Globus pallidus (tissue), 1 donor: ENCODE measurements at regions not wholly inside any gene's neighbourhood (a gene's known extent, or its start where the extent isn't known, plus 50 kb on each side); places are given as distances from the start of the nearest gene placed in this dataset.

Experiments
- DNase-seq: peaks from one replicate; pipeline ENCODE4 v3.0.0-alpha.2; 2015; ENCODE audit warnings: low spot score

DNA sequence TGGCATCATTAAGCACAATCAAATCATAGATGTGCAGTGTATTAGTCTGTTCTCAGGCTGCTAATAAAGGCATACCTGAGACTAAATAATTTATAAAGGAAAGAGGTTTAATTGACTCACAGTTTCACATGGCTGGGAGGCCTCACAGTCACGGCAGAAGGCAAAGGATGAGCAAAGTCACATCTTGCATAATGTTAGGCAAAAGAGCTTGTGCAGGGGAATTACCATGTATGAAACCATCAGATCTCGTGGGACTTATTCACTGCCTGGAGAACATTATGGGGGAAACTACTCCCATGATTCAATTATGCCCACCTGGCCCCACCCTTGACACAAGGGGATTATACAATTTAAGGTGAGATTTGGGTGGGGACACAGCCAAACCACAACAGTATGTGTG is 245.2 kb upstream of the DACH1 start:
- no peak for DNase-seq

DNA sequence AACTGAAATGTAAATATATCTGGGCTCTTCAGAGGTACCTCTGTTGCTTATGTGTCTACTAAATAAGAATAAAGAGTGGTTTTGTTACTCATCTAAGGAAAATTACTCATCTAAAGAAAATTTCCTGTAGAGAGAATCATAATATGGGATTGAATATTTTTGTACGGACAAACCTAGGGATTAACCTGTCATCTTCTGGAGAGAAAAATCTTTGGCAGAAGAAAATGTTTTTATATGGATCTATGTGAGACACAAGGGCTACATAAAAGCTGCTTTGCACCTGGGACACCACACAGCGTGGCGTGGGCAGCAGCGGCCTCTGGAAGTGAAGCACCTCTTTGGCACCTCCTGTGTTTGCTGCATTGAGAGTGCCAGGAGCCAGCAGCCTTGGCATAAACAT is 242.9 kb upstream of the DACH1 start:
- DNase-seq = no peak

DNA sequence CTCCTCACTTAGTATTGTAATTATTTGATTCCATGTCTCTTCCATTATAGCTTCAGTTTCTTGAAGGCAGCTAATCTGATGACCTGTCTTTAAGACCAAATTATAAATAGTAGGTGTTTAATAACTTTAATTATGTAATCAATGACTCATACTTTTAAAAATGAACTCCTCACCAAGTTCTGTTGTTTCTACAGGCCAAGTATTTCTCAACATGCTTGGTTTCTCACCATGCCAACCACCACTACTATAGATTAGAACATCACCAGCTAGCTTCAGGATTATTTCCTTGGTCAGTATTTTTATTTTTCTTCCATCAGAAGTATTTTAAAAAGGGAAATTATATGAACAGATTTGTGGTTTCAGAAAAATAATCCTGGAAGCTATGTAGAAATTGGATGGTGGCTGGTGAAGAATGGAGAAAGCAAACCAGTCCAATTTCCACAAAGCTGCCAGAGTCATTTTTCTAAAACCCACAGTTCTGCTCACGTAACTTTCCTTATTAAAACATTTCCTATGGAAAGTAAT is 237.7 kb upstream of the DACH1 start:
- DNase-seq = no peak

DNA sequence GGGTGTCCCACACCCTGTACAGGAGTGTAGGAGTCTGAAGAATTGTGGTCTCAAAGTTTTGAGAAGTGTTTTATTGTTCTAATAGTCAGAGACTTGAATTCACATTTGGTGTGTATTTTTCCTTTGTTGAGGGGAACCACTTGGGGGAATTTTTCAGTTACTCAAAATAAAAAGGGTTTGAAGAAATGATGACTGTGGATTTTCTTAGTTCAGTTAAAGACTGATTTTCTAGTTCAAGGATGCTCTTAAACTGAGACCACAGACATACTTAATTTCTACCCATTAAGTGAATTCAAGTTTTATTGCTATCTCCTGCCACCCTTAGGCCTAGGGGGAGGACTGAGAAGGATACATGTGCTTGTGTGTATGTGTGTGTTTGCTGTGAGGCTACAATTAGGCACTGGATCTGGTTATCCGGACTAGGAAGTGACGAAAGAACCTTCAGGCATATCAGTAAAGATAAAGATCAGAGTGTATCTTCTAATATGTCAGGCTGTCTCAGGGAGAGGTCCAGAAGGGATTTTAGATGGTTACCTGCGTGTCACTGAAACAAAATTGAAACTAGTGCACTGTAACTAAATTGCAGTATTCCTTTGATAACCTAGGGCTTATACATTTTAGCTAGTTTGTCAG is 234.9 kb upstream of the DACH1 start:
- DNase-seq = no peak

DNA sequence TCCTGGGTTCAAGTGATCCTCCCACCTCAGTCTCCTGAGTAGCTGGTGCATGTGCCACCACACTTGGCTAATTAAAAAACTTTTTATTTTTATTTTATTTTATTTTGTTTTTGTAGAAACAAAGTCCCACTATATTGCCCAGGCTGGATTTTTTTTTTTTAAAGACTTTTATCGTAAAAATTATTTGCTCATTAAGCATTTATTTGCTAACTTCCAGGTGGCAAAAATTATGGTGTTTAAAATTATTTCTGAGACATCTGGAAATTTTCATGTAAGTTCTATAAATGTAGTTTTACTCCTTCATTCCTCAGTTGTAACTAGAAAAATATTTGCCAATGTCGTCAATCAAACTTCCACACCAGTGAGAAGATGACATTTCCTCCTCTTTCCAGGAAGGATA is 233.3 kb upstream of the DACH1 start:
- DNase-seq = no peak

GRCh38 chr13:72097568-72097967 is 230.6 kb upstream of the DACH1 start:
- DNase-seq = no peak

DNA sequence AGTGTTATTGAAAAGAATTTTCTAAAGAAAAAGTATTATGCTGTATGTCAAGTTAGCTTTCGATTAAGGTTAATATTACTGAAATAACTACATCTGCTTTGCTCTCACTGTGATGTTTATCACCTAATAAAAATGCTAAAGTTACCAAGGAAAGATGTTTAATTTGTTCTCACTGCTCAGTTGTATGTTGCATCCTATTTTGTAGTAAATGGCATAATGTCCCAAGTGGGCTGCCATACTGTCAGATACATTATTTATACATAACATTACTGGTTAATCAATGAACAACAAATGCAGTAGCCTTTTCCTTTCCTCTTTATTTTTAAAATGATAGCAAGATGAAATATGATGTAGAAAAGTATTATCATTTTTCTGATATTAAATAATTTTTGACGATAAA is 226.3 kb upstream of the DACH1 start:
- DNase-seq = no peak

DNA sequence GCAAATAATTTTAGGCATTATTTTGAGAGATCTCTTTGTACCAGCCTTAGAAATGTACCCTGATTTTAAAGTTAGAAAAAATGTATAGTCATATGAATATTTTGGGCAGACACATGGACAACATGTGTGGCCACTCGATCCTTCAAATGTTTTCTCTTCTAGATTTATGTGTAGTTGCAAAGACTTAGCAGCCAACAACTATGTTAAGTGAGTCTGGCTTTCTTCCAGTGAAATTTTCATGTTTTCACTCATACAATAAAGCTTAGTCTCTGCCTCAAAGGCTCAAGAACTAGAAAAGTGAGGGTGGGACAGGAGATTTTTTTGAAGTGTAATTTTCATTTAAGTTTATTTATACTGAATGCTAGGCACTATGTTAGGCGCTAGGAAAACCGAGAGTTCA is 207.7 kb upstream of the DACH1 start:
- no peak for DNase-seq

- DNase-seq = no peak
These were observed 205.3 kb upstream of the DACH1 start for GRCh38 chr13:72072261-72072660.

GRCh38 chr13:72071713-72072112 is 204.7 kb upstream of the DACH1 start:
- DNase-seq = no peak

DNA sequence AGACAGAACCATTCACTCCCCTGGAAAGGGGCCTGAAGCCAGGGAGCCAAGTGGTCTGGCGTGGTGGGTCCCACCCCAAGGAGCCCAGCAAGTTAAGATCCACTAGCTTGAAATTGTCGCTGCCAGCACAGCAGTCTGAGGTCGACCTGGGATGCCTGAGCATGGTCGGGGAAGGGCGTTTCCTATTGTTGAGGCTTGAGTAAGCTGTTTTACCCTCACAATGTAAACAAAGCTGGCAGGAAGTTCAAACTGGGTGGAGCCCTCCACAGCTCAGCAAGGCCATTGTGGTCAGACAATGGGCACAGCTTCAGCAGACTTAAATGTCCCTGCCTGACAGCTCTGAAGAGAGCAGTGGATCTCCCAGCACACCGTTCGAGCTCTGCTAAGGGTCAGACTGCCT is 195.6 kb upstream of the DACH1 start:
- no peak for DNase-seq

GRCh38 chr13:72061613-72062012 is 194.6 kb upstream of the DACH1 start:
- DNase-seq = no peak

GRCh38 chr13:72050251-72050650 is 183.2 kb upstream of the DACH1 start:
- DNase-seq = no peak

- no peak for DNase-seq
These were observed 176.4 kb upstream of the DACH1 start for GRCh38 chr13:72043366-72043765.

DNA sequence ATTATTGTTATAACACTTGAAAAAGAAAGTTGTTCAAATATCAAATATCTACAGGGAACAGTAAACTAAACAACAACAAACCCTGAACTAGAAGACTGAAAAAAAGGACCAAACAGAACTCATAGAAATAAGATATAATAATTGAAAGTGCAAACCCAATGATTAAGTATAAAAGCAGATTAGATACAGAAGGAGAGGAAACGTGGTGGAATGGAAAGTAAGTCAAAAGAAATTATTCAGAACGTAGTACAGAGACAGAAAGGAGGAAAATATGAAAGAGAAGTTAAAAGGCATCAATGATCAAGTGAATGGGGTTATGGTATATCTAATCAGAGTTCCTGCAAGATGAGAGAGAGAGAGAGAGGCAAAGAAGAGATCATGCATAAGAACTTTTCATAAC is 174.2 kb upstream of the DACH1 start:
- DNase-seq = no peak

- no peak for DNase-seq
These were observed 172.1 kb upstream of the DACH1 start for GRCh38 chr13:72039126-72039525.

- no peak for DNase-seq
These were observed 163.0 kb upstream of the DACH1 start for GRCh38 chr13:72029981-72030380.

- no peak for DNase-seq
These were observed 158.8 kb upstream of the DACH1 start for GRCh38 chr13:72025836-72026235.

GRCh38 chr13:72023895-72024294 is 156.9 kb upstream of the DACH1 start:
- no peak for DNase-seq

- no peak for DNase-seq
These were observed 138.5 kb upstream of the DACH1 start for GRCh38 chr13:72005455-72005854.

- DNase-seq = no peak
These were observed 137.9 kb upstream of the DACH1 start for GRCh38 chr13:72004784-72005374.

DNA sequence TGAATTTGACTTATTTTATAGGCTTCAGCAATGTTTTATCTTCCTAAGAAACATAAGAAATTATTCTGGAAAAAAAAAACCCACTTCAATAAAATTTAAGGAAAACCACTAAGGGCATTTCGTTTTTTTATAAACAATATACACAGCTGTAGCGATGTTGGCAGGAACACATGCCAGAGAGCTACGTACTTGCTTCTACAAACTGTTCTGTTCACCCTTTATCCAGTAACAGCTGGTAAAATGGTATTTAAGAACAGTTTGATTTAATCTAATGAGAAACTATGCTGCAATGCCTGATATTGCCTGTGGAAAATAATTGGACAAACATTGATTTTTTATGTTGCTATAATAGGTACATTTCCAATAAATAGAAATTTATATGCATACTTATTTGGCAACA is 137.2 kb upstream of the DACH1 start:
- DNase-seq = no peak

GRCh38 chr13:71998223-71998622 is 131.2 kb upstream of the DACH1 start:
- DNase-seq = no peak

GRCh38 chr13:71979616-71980015 is 112.6 kb upstream of the DACH1 start:
- no peak for DNase-seq
